HG03460 (cell line): ENCODE measurements at regions not wholly inside any gene's neighbourhood (a gene's known extent, or its start where the extent isn't known, plus 50 kb on each side); places are given as distances from the start of the nearest gene placed in this dataset.
A peak's percentile ranks its signal among the peaks of the same experiment; 100 is the strongest.

Experiments used
- ATAC-seq: cut with Tn5 transposase; IDR thresholded peaks from one replicate; pipeline ENCODE4 v1.9.1; 2021; ENCODE audit not compliant: unreplicated experiment

GRCh38 chr7:10799475-10799874 is 174.2 kb upstream of the PHF14 start:
- no peak for ATAC-seq

- no peak for ATAC-seq
These were observed 171.7 kb upstream of the PHF14 start for GRCh38 chr7:10802011-10802410.

- no peak for ATAC-seq
These were observed 171.1 kb upstream of the PHF14 start for GRCh38 chr7:10802526-10802925.

- no peak for ATAC-seq
These were observed 170.0 kb upstream of the PHF14 start for GRCh38 chr7:10803720-10804119.

- no peak for ATAC-seq
These were observed 168.9 kb upstream of the PHF14 start for GRCh38 chr7:10804770-10805169.

- no peak for ATAC-seq
These were observed 158.1 kb upstream of the PHF14 start for GRCh38 chr7:10815546-10815945.

- no peak for ATAC-seq
These were observed 152.5 kb upstream of the PHF14 start for GRCh38 chr7:10821156-10821555.

- no peak for ATAC-seq
These were observed 149.5 kb upstream of the PHF14 start for GRCh38 chr7:10824154-10824553.

- no peak for ATAC-seq
These were observed 135.4 kb upstream of the PHF14 start for GRCh38 chr7:10838228-10838627.

- no peak for ATAC-seq
These were observed 128.4 kb upstream of the PHF14 start for GRCh38 chr7:10845225-10845624.

GRCh38 chr7:10855583-10855982 is 118.1 kb upstream of the PHF14 start:
- ATAC-seq: no peak

- ATAC-seq: no peak
These were observed 113.2 kb upstream of the PHF14 start for GRCh38 chr7:10860516-10860915.

GRCh38 chr7:10863476-10863875 is 110.2 kb upstream of the PHF14 start:
- no peak for ATAC-seq

- no peak for ATAC-seq
These were observed 99.0 kb upstream of the PHF14 start for GRCh38 chr7:10874666-10875065.

- no peak for ATAC-seq
These were observed 98.6 kb upstream of the PHF14 start for GRCh38 chr7:10875080-10875479.

- ATAC-seq: peak; percentile 37
These were observed 84.8 kb upstream of the PHF14 start for GRCh38 chr7:10888861-10889260.

GRCh38 chr7:10889266-10889898 is 84.3 kb upstream of the PHF14 start:
- peak; percentile 93 for ATAC-seq

GRCh38 chr7:10908600-10908999 is 65.1 kb upstream of the PHF14 start:
- ATAC-seq: no peak

- ATAC-seq: no peak
These were observed 63.2 kb upstream of the PHF14 start for GRCh38 chr7:10910447-10910846.

GRCh38 chr7:10912077-10912476 is 61.6 kb upstream of the PHF14 start:
- no peak for ATAC-seq

- ATAC-seq: no peak
These were observed 60.2 kb upstream of the PHF14 start for GRCh38 chr7:10913457-10913856.

- ATAC-seq: no peak
These were observed 55.5 kb upstream of the PHF14 start for GRCh38 chr7:10918093-10918590.

- no peak for ATAC-seq
These were observed 53.7 kb upstream of the PHF14 start for GRCh38 chr7:10919923-10920322.
